ENCODE measurements at regions not wholly inside any gene's neighbourhood (a gene's known extent, or its start where the extent isn't known, plus 50 kb on each side); places are given as distances from the start of the nearest gene placed in this dataset.

GRCh38 chr6:44675449-44675848, 287.9 kb downstream of the CDC5L start:
- no CpG with 5 or more reads among the region's 2 CpGs for WGBS (ENCODE audit: extremely low coverage, insufficient read length, low lambda C conversion rate)
- no peaks in the 10 kb centered on the region for H3K9me3 ChIP-seq (ENCODE audit: control insufficient read depth, low read depth, low read length)
- H3K27ac ChIP-seq (ENCODE audit: insufficient read length, low read depth, low read length), result no peak overlapping the region
- no peak overlapping the region for H3K18ac ChIP-seq (ENCODE audit: insufficient read length, low read depth, low read length)
- Mint-ChIP-seq H3K27ac (no peak overlapping the region), H3K27me3 (ENCODE audit: low read depth) (no peaks in the 10 kb centered on the region; the same call in 1 of the 2 replicates), H3K36me3 (ENCODE audit: insufficient read depth in 1 of 3, low read depth in 3 of 3) (peaks cover 0 to 1% (median 0%) of the 10 kb centered on the region in 3 experiments; a peak in 2 of 7 replicates), H3K4me1 (peaks cover 39 to 42% of the 10 kb centered on the region in 2 experiments), H3K4me3 (no peak overlapping the region), H3K9me3 (no peaks in the 10 kb centered on the region; a peak in 1 of 5 replicates)
- no peak overlapping the region for H3K14ac ChIP-seq (ENCODE audit: insufficient read depth, low read length)
- no peak overlapping the region for H3K4me2 ChIP-seq (ENCODE audit: insufficient read depth, insufficient read length, low read length)
- H3K4ac ChIP-seq (ENCODE audit: low read depth, low read length), result no peak overlapping the region
- H3K9ac ChIP-seq (ENCODE audit: extremely low read depth, insufficient read length, low read length), result no peak overlapping the region
- H2BK20ac ChIP-seq (ENCODE audit: low read depth, low read length, poor library complexity, severe bottlenecking), result no peak overlapping the region
- no peak for DNase-seq
- no peaks in the 10 kb centered on the region for H3K79me1 ChIP-seq (ENCODE audit: insufficient read depth, low read depth, low read length, poor library complexity, severe bottlenecking)
- H3K27me3 ChIP-seq (ENCODE audit: insufficient read depth, low read length), result no peaks in the 10 kb centered on the region
- 0 out of 3 replicates have a peak, but pooled peaks have one; percentile 18 for TF ChIP-seq CTCF (conservative IDR thresholded peaks at IDR 0.05)
- no peaks in the 10 kb centered on the region for H4K20me1 ChIP-seq (ENCODE audit: control insufficient read depth, insufficient read depth, insufficient read length)
- H2BK120ac ChIP-seq (ENCODE audit: low read depth, low read length, poor library complexity, severe bottlenecking), result no peak overlapping the region
- H3K4me1 ChIP-seq (ENCODE audit: insufficient read depth, low read length), result peaks cover 5% of the 10 kb centered on the region; the same call in 1 of the 2 replicates
- no peak overlapping the region for H2BK5ac ChIP-seq (ENCODE audit: insufficient read length, low read length)
- no peaks in the 10 kb centered on the region for H3K23me2 ChIP-seq (ENCODE audit: insufficient read length, low read depth, low read length, poor library complexity, severe bottlenecking)
- no peak overlapping the region for H3K23ac ChIP-seq (ENCODE audit: insufficient read length, low read depth, low read length)
- no peak overlapping the region for H3K56ac ChIP-seq (ENCODE audit: insufficient read length, low read depth, low read length)
- H2BK15ac ChIP-seq (ENCODE audit: low read depth, low read length), result no peak overlapping the region
- H4K5ac ChIP-seq (ENCODE audit: insufficient read length, low read depth, low read length), result no peak overlapping the region
- H2AFZ ChIP-seq (ENCODE audit: low read length), result no peak overlapping the region
- no peak overlapping the region for H2BK12ac ChIP-seq (ENCODE audit: insufficient read length, low read depth, low read length)
- H3K79me2 ChIP-seq (ENCODE audit: insufficient read depth, low read length), result no peaks in the 10 kb centered on the region
- H4K8ac ChIP-seq (replicated peaks; ENCODE audit: insufficient read length, low read depth, low read length), result no peak overlapping the region
- H4K91ac ChIP-seq (ENCODE audit: insufficient read length, low read depth, low read length), result no peak overlapping the region
- H3T11ph ChIP-seq (ENCODE audit: low read length), result no peak overlapping the region
- H2AK5ac ChIP-seq (ENCODE audit: insufficient read length, low read length), result no peak overlapping the region

Measured in H9 (cell line).